GM12878 (cell line): ENCODE measurements at regions not wholly inside any gene's neighbourhood (a gene's known extent, or its start where the extent isn't known, plus 50 kb on each side); places are given as distances from the start of the nearest gene placed in this dataset.

Experiments
- ATAC-seq: fragments of 200-7000 bp; cut with Tn5 transposase; 3 replicates; pipeline ENCODE4 v1.9.1; 2020; ENCODE audit warnings: mild to moderate bottlenecking, moderate library complexity
- BruUV-seq: library from RNA; stranded (reverse); fragments of 400-500 nt; replicated peaks from 2 replicates; lab custom pipeline; 2021; lab: Mats Ljungman, UMichigan
- CTCF ChIA-PET: fragments of 300-600 bp; sonication (Branson Sonifier 250); formaldehyde crosslinking; extraction: SDS; loops from one replicate; lab custom pipeline; 2021; ENCODE audit warnings: inconsistent platforms; lab: Yijun Ruan, JAX
- POLR2A ChIA-PET: fragments of 350-600 bp; formaldehyde crosslinking; extraction: SDS; loops from one replicate; lab custom pipeline; 2021; ENCODE audit warnings: inconsistent platforms; lab: Charles Lee
- RAD21 ChIA-PET: fragments of 300-600 bp; sonication (Branson Sonifier 250); formaldehyde crosslinking; loops from one replicate; lab custom pipeline; 2023; ENCODE audit warnings: antibody characterized with exemption; ENCODE audit not compliant: unreplicated experiment; lab: Charles Lee
- SMC1A ChIA-PET: fragments of 300-600 bp; sonication (Branson Sonifier 250); formaldehyde crosslinking; loops from one replicate; lab custom pipeline; 2023; ENCODE audit not compliant: unreplicated experiment, uncharacterized antibody; lab: Charles Lee
- DNase-seq: peaks from one replicate; pipeline ENCODE4 v3.0.0-alpha.2; 2011; ENCODE audit warnings: low read depth, low spot score
- FAIRE-seq: peaks from 3 replicates; lab custom pipeline; 2011; peaks lifted over from hg19 to GRCh38; lab: Jason Lieb, UNC
- H2AFZ ChIP-seq: 2 replicates; pipeline ENCODE4 v1.6.0; 2011; ENCODE audit warnings: low read depth, low read length, control low read depth; ENCODE audit not compliant: control insufficient read depth
- H3K27ac ChIP-seq: 2 replicates; pipeline ENCODE4 v1.5.1; 2011; ENCODE audit warnings: control low read depth; ENCODE audit not compliant: control insufficient read depth, insufficient read depth
- H3K27me3 ChIP-seq, 2 experiments: replicated peaks in 1 of 2; 2 replicates each; pipeline versions ENCODE4 v1.6.0 to v1.6.1; 2011; ENCODE audit warnings: low read length in 1 of 2; ENCODE audit not compliant: control insufficient read depth in 2 of 2, insufficient read depth in 2 of 2
- H3K36me3 ChIP-seq, 2 experiments: 2 replicates each; pipeline ENCODE4 v1.5.1; 2011; ENCODE audit warnings: low read length in 1 of 2; ENCODE audit not compliant: control insufficient read depth in 2 of 2, insufficient read depth in 2 of 2
- H3K4me1 ChIP-seq: 2 replicates; pipeline ENCODE4 v1.6.1; 2011; ENCODE audit warnings: mild to moderate bottlenecking, low read length, moderate library complexity, mixed read lengths; ENCODE audit not compliant: control insufficient read depth, insufficient read depth
- H3K4me2 ChIP-seq: 2 replicates; pipeline ENCODE4 v1.6.0; 2011; ENCODE audit warnings: control low read depth; ENCODE audit not compliant: control insufficient read depth, insufficient read depth
- H3K4me3 ChIP-seq: fragments of 200-600 bp; sonication (generic); 2 replicates; pipeline ENCODE4 v1.5.1; 2016
- H3K79me2 ChIP-seq: 2 replicates; pipeline ENCODE4 v1.6.0; 2011; ENCODE audit warnings: low read length; ENCODE audit not compliant: control insufficient read depth, insufficient read depth
- H3K9ac ChIP-seq: 2 replicates; pipeline ENCODE4 v1.8.0; 2011; ENCODE audit warnings: low read length, control low read depth, mixed read lengths; ENCODE audit not compliant: control insufficient read depth, insufficient read depth
- H3K9me3 ChIP-seq: replicated peaks from 3 replicates; pipeline ENCODE4 v1.5.1; 2011; ENCODE audit warnings: mild to moderate bottlenecking, low read length; ENCODE audit not compliant: control insufficient read depth, insufficient read depth
- H4K20me1 ChIP-seq: 2 replicates; pipeline ENCODE4 v1.6.0; 2011; ENCODE audit not compliant: control insufficient read depth, insufficient read depth
- BHLHE40 ChIP-seq, 2 experiments: fragments of 450-650 bp in 1 of 2; IDR thresholded peaks; 2 replicates each; pipeline ENCODE4 v1.6.1; 2011 to 2017; ENCODE audit warnings: low read depth in 2 of 2, borderline replicate concordance in 1 of 2, improper control_type of control experiment in 1 of 2, low read length in 1 of 2, mild to moderate bottlenecking in 1 of 2
- BRCA1 ChIP-seq: IDR thresholded peaks from 2 replicates; pipeline ENCODE4 v1.6.1; 2011; ENCODE audit warnings: low read depth, low read length, improper control_type of control experiment
- CHD1 ChIP-seq: IDR thresholded peaks from 2 replicates; pipeline ENCODE4 v1.6.1; 2012; ENCODE audit warnings: low read depth, low read length, improper control_type of control experiment
- CHD2 ChIP-seq: IDR thresholded peaks from 2 replicates; pipeline ENCODE4 v1.6.1; 2011; ENCODE audit warnings: low read depth, low read length, improper control_type of control experiment, borderline replicate concordance
- EED ChIP-seq: sonication (generic); IDR thresholded peaks from 2 replicates; pipeline ENCODE4 v1.6.1; 2016; ENCODE audit warnings: antibody characterized with exemption, low read depth
- FOXK2 ChIP-seq: fragments of 450-650 bp; IDR thresholded peaks from 2 replicates; pipeline ENCODE4 v1.6.1; 2017; ENCODE audit warnings: mild to moderate bottlenecking, moderate library complexity
- HCFC1 ChIP-seq: fragments of 150-350 bp; IDR thresholded peaks from 2 replicates; pipeline ENCODE4 v1.6.1; 2014; ENCODE audit warnings: low read length
- IKZF2 ChIP-seq, 2 experiments: fragments of 450-650 bp; IDR thresholded peaks; 2 replicates each; pipeline ENCODE4 v1.6.1; 2017; ENCODE audit warnings: mild to moderate bottlenecking in 2 of 2, moderate library complexity in 2 of 2
- KLF5 ChIP-seq: fragments of 450-650 bp; IDR thresholded peaks from 2 replicates; pipeline ENCODE4 v1.6.1; 2014; ENCODE audit warnings: mild to moderate bottlenecking; ENCODE audit not compliant: partially characterized antibody
- NFYB ChIP-seq: IDR thresholded peaks from 2 replicates; pipeline ENCODE4 v1.6.1; 2011; ENCODE audit warnings: low read depth, mild to moderate bottlenecking, low read length, improper control_type of control experiment, moderate library complexity; ENCODE audit not compliant: insufficient read depth
- SMAD1 ChIP-seq: fragments of 450-650 bp; IDR thresholded peaks from 2 replicates; pipeline ENCODE4 v1.6.1; 2018; ENCODE audit warnings: mild to moderate bottlenecking, low read depth; ENCODE audit not compliant: partially characterized antibody
- SP1 ChIP-seq: IDR thresholded peaks from one replicate; pipeline ENCODE4 v1.6.1; 2011; ENCODE audit warnings: low read depth, low read length
- WRNIP1 ChIP-seq: IDR thresholded peaks from 2 replicates; pipeline ENCODE4 v1.6.1; 2011; ENCODE audit warnings: low read depth, low read length, improper control_type of control experiment, borderline replicate concordance
- YY1 ChIP-seq: IDR thresholded peaks from 2 replicates; pipeline ENCODE4 v1.6.1; 2011; ENCODE audit warnings: low read depth, mild to moderate bottlenecking, low read length
- ZNF217 ChIP-seq: fragments of 450-650 bp; IDR thresholded peaks from 2 replicates; pipeline ENCODE4 v1.6.1; 2017; ENCODE audit warnings: antibody characterized with exemption, mild to moderate bottlenecking
- ZNF24 ChIP-seq: fragments of 450-650 bp; IDR thresholded peaks from 2 replicates; pipeline ENCODE4 v1.6.1; 2017; ENCODE audit warnings: antibody characterized with exemption, mild to moderate bottlenecking
- WGBS: methylation state at CpG from one replicate; pipeline ENCODE4 v1.1.6; 2016; ENCODE audit warnings: low lambda C conversion rate; ENCODE audit not compliant: insufficient replicate concordance, insufficient coverage; ENCODE audit errors: missing lambda C conversion rate; 5-methylcytosine and 5-hydroxymethylcytosine counted together
- in situ Hi-C: fragments of 300-500 bp; cut with MboI; formaldehyde crosslinking; loops from 9 replicates; pipeline ENCODE4 v1.14.3; 2018; ENCODE audit warnings: mixed read lengths
- intact Hi-C: fragments of 100-400 bp; cut with micrococcal nuclease; formaldehyde crosslinking; loops from one replicate; pipeline ENCODE4 v1.14.2; 2022; ENCODE audit not compliant: unreplicated experiment

GRCh38 chr2:38213619-38214167 is 137.7 kb upstream of the CYP1B1 start:
- TF ChIP-seq EED (no peak), YY1 (no peak), CHD1 (no peak), BHLHE40 (IDR thresholded peaks at IDR 0.05; ENCODE audit: borderline replicate concordance in 1 of 2, low read depth in 2 of 2, low read length in 1 of 2) (no peak), CHD2 (no peak)
- SMC1A ChIA-PET, result no interaction called here
- no peak overlapping the region for H3K9ac ChIP-seq
- DNase-seq (no peak), ATAC-seq (no peak), FAIRE-seq (no peak)
- H3K27me3 ChIP-seq, result no peaks in the 10 kb centered on the region
- H3K36me3 ChIP-seq, result no peaks in the 10 kb centered on the region
- no peaks in the 10 kb centered on the region for H3K4me1 ChIP-seq
- in situ Hi-C loops, result no loop called here
- CTCF ChIA-PET, result no interaction called here
- no TSS peak for BruUV-seq
- RAD21 ChIA-PET, result no interaction called here
- H3K4me3 ChIP-seq, result no peak overlapping the region
- no peak overlapping the region for H2AFZ ChIP-seq
- no peaks in the 10 kb centered on the region for H3K79me2 ChIP-seq
- intact Hi-C loops, result no loop called here
- no peaks in the 10 kb centered on the region for H4K20me1 ChIP-seq
- POLR2A ChIA-PET, result no interaction called here
- H3K9me3 ChIP-seq, result no peaks in the 10 kb centered on the region; the same call in 1 of the 3 replicates
- H3K4me2 ChIP-seq, result no peak overlapping the region
- WGBS, result 52% methylated on average over 4 of the region's 4 CpGs
- H3K27ac ChIP-seq, result no peak overlapping the region

GRCh38 chr2:38212312-38212711 is 136.4 kb upstream of the CYP1B1 start:
- no peaks in the 10 kb centered on the region for H3K4me1 ChIP-seq
- no peaks in the 10 kb centered on the region; a peak in 1 of 4 replicates for H3K27me3 ChIP-seq
- intact Hi-C loops (no loop called here), in situ Hi-C loops (no loop called here)
- no peak overlapping the region for H3K4me2 ChIP-seq
- no peaks in the 10 kb centered on the region for H4K20me1 ChIP-seq
- H3K36me3 ChIP-seq, result no peaks in the 10 kb centered on the region
- ChIA-PET RAD21 (no interaction called here), CTCF (no interaction called here), SMC1A (no interaction called here), POLR2A (no interaction called here)
- DNase-seq, result no peak
- TF ChIP-seq KLF5 (no peak), FOXK2 (no peak), WRNIP1 (no peak), SP1 (no peak), ZNF217 (no peak), IKZF2 (IDR thresholded peaks at IDR 0.05) (no peak), HCFC1 (no peak), NFYB (no peak), BRCA1 (no peak), SMAD1 (no peak), ZNF24 (no peak)
- H3K4me3 ChIP-seq, result no peak overlapping the region
- BruUV-seq, result no TSS peak
- 70% methylated on average over 2 of the region's 2 CpGs for WGBS
- no peak overlapping the region for H3K27ac ChIP-seq
- H2AFZ ChIP-seq, result no peak overlapping the region
- H3K9me3 ChIP-seq, result no peaks in the 10 kb centered on the region; the same call in 1 of the 3 replicates
- ATAC-seq, result no peak
- H3K9ac ChIP-seq, result no peak overlapping the region
- no peak for FAIRE-seq
- H3K79me2 ChIP-seq, result no peaks in the 10 kb centered on the region
